ENCODE measurements at regions not wholly inside any gene's neighbourhood (a gene's known extent, or its start where the extent isn't known, plus 50 kb on each side); places are given as distances from the start of the nearest gene placed in this dataset.

DNA sequence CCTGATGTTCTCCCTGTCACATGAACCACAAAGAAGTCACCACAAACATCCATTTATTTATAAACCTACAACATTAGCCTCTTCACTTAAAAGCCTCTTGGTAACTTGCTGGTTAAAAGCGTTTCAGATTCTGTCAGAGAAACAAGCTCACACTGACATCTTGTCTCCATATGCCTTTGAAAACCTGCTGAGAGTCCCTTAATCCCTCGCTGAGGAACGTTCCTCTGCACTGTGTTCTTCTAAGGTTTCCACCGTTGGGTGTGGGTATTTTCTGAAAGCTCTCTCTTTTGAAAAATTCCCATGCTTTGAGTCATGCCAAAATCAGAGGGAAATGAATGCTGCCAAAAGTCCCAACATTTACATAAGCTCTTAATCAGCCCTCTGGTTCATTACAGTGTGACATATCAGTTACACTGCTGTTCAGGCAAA is 149.8 kb downstream of the CCDC34 start:
- no peak for DNase-seq

DNA sequence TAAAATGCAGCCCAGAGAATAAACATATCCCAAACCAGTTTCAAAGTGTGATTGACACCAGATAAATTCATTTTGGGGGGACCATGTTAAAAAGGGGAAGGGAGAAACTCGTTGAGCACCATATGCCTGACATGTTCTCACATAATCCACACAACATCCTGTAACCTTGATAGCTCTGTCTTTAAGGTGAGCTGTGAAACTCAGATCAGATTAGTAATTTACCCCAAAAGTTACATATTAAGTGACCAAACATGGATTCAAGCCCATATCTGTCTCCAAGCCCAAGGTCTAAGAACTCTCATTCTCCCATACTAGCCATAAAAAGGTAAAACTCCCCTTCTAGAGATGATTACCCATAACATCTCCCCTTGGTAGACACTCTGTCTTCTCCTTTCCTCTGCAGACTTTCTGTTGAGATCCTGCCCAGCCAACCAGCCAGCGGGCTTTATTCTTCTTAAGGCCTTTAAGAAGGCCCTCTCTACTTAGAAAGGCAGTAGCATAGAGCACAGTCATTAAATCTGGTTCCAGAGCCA is 150.7 kb downstream of the CCDC34 start:
- DNase-seq, result no peak

DNA sequence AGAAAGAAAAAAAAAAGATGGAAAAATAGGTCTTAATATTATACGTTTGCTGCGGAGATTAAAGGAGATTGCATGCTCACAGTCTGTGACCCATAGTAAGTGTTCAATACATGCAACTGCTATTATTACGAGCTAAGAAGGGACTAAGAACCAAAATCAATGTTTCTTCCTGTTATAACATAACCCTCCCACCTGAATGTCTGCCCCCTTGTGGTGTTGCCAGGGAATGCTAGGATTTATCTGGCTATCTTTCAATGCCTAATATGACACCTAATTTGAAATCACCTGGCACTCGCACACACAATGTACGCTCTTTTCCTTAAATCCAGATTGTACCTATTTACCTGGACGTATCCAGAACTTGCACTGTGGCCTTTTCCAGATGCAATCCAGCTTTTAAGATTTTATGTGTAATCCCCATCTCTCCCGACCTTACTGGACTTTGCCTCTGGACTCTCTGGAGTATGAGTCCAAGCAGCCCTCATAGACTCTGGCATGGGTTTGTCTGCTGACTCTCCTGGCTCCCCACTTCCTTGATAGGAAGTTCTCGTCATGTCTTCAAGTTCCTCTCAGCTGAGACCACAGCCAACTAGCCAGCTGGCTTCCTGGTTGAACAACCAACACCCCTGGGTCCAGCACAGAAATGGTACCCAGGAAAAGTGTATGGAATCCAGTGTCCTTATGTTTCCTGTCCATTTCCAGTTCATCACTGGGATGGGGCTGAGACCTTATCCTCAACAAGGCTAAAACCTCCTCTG is 151.5 kb downstream of the CCDC34 start:
- DNase-seq, result no peak

DNA sequence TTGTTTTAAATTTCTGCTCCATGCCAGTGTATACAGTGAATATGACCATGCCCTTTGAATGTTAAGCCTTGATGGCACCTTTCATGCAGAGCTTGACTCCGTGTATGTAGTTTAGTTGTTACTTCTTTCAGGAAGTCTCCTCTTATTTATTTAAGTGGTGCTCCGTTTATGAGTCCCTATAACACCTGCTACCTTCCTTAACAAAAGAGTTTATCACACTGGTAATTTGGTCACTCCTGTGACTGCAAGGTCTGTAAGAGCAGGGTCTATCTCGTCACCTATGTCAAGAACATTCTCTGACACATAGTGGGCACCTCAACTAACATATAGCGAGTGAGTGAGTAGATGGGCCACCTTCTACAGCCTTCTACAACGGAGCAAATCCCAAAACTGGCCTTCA is 152.5 kb downstream of the CCDC34 start:
- no peak for DNase-seq

DNA sequence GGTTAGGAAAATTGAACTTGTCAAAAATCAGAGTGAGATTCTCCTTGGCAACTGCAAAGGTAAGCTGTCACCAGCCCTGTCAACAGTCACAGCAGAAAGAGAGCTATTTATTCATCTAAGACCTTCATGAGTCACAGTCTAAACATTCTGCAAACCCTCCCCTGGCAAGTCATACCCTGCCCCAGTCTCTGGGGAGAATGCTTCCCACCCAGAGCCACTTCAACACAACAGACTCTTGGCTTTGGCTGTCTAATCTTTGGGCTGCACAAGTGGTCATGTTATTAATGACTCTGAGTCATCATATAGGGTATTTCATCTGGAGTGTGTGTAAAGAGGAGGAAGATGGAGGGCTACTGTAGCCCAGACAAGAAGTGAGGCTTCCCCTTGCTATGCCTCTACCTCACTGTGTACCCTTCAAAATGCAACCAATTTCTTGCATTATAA is 153.4 kb downstream of the CCDC34 start:
- no peak for DNase-seq

DNA sequence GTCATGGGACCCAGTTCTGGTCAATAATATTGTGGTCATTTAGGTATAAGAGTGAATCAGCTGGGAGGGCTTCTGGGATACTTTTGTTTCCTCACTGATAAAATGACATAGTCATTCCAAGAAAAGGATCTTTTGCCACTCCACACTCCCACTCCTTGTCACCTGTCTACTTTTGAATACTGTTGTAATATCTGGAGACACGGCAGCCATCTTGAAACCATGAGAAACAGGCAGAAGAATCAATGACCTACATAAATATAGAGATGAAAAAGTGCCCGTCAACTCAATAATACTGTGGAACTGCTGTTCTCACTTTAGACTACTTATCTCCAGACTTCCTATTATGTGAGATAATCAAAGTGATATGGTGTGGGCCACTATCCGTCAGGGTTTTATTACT is 154.2 kb downstream of the CCDC34 start:
- DNase-seq, result no peak

DNA sequence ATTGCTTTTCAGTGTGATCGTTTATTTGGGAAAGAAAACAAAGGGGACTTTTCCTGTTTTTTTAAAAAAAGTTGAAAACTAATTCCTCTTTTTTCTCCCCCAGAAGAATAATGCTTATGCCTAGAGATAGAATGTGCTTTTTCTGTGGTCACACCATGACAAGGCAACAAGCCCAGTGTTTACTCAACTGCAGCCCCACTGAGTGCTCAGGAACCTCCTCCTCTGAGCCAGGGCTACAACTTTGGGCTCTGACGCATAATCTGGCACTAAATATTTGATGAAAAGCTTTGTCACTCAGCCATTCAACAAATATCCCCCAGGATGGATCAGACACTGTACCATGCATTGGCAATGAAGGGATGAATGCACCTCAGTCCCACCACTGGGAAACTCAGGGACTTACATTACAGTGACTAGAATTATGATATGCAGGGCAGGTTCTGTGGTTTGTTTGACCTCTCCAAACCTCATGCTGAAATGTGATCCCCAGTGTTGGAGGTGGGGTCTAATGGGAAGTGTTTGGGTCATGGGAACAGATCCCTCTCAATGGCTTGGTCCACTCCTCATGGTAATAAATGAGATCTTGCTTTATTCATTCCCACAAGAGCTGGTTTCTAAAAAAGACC is 155.9 kb downstream of the CCDC34 start:
- DNase-seq, result no peak

DNA sequence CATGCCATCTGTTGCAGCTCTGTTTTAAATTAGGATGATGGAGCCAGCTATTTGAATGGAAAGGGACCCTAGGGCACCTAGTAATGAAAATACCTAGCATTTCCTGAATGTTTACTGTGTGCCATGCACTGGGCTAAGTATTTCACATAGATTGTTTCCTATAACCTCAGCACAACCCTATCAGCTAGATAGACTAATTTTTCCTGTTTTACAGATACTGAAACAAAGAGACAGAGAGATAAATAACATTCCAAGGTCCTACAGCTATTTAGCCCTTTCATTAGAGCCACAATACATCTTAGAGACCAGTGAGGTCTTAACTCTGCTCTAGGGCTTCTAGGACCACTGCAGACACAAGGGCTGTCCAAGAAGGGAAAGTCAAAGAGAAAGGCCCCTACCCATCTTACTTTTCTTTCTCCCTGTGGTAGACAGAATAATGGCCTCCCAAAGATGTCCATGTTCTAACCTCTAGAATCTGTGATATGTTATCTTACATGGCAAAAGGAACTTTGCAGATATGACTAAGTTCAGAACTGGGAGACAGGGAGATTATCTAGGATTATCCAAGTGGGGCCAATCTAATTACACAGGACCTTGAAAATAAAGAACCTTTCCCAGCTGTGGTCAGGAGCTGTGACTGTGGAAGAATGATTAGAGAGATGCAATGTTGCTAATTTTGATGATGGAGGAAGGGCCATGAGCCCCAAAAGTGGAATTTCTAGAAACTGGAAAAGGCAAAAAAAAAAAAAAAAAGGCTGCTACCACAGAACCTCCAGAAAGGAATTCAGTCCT is 157.0 kb downstream of the CCDC34 start:
- DNase-seq, result no peak

DNA sequence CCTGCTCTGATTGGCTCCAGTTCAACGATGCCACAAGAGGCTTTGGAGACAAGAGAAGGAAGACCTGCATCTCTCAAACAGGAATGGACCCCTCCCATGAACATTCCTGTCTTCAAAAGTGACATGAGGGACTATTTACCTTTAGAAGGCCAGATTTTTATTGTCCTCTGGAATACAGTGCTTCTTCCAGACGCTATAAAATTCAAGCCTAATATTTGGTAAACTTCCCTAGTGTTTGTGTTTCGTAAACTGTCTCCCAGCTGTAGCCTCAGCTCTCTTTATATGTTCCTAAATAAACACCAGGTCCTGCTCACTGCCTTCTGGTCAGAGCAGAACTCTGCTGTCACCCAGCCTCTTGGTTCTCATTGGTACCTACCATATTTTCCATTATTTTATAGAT is 157.8 kb downstream of the CCDC34 start:
- DNase-seq, result no peak

DNA sequence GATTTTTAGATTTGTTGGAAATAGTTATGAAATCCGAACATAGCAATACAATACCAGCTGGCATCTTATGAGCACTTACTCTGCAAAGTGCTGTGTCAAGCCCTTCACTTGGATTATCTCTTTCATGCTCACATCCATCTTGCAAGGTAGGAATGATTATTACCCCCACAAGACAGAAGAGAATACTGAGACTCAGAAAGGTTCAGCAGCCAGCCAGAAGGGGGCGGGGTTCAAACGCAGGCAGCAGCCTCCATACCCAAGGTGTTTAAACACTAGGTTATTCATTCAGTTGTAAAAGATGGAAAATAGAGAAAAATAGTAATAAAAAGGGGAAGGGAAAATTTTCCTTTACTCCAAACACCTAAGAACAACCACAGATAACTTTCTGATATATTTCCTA is 158.5 kb downstream of the CCDC34 start:
- DNase-seq, result peak in 1 of 2 experiments; percentile 20

DNA sequence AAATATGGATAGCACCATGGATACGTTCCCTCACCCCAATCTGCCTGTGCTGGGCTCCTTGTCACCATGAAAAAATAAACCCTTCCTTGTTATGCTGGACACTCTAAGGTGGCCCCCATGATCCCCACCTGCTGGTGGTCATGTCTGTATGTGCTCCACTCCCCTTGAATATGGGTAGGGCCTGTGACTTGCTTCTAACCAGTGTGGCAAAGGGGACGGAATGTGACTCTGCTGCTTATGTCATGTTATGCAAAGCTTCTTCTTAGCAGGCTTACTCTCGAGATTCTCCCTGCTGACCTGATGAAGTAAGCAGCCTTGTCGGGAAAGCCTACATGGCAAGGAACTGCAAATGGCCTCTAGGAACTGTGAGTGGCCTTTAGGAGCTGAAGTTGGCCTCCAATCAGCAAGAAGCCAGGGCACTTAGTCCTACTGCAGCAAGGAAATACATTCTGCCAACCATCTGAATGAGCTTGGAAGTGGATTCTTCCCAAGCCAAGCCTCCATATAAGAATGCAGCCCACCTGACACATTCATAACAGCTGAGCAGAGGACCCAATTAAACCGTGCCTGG is 159.9 kb downstream of the CCDC34 start:
- no peak for DNase-seq

DNA sequence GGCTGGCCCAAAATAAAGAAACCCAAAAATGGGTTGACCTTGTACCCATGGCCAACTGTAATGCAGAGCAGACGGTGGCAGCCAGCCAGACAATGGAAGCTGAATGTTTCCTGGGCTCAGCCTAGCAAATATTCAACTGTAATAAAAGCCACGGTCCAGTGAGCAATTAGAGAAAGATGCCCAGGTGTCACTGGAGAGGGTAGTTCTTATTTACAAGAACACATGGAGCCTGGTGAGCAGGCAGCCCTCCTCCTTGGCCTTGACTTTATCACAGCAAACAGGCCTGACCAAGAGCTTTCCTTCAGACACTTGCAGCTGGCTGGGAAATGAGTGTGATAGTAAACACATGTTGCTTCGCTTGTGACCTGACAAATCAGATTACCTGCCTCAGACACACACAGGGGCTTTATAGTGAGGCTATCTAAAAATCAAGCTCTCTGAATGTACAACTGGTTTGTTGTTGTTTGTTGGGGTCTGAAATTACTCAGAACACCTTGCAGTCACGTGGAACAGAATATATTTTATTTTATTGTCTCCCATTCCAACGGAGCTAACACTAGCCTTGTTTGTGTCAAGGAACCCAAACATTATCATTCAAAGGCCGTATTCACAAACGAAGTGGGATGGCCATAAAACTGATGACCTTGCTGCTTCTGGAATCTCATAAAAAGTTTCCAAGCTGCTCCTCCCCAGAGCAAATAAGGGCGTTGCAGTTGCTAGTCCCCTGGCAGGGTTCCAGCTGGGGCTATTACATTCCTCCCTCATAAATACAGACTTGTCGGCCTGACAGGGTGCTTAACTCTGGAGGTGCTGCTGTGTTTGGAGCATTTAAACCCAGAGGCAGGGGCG is 161.1 kb downstream of the BBOX1 start:
- peak; percentile 83 to 89 for DNase-seq

DNA sequence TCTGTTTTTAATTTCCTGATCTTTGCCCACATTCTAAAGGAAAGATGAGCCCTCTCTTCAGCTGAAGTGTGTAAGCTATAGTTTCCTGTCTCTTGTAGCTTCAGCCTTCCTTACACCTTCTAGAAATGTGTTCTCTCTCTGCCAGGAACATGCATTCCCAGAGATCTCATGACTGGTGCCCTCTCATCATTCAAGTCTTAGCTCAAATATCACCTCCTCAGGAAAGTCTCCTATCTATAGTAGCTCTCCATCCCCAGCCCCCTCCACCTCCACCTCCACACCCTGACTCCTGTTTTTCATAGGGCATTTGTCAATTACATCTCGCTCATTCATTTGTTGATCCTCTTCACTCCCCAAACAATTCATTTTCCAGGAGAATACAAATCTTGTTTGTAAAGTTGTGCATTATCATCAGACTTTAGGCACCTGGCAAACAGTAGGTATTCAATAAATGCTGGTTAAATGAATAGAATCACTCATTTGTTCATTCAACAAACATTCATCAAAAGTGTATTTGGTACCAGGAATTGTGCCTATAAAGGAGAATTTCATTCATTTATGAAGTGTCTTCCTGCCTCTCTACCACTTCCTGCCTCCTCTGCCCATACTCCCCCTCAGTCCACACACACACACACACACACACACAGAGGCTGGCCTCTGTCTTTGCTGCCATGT is 160.3 kb downstream of the BBOX1 start:
- DNase-seq, result no peak

DNA sequence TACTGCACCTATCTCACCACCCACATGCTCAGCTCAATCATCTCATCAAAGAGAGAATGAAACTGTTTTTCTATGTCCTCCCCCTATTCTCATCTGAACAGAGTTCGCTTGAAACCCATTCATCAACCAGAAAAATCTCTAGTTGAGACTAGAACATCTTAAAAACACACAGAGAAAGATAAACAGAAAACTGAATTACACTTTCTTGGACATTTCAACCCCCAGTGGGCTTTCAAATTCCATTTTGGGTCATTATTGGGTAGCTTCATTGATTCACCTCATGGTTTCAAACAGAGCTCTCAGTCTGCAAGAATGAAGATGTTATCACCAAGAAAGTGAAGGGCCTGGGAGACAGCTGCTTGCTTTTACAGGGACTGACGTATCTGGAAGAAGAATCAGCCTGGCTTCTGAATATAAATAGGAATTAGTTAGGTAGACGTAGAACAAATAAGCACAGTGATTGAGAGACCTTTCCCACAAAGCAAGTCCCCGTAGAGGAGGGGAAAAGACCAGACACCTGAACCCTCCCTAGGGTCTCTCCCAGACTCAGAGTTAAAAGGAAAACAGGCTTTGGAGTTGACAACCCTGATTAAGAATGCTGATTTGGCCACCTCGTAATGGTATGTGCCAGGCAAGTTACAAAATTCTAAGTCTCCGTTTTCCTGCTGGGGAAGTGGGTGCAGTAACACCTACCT is 155.7 kb downstream of the BBOX1 start:
- no peak for DNase-seq

DNA sequence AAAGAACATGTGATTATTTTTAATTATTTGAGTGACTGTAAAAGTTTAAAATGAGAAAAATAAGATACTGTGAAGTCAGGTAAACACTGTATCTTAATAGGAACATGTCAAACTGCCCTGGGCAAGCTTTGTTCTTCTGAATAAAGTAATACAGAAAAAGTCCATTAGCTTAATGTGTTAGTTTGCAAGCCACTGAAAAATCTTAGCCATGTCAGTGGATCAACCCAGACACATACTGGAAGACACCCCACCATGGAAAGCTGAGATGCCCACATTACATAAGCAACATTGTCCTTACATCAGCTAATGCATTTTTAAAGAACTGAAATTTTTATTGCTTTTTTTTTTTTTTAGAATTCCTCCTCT is 155.2 kb downstream of the BBOX1 start:
- DNase-seq, result no peak

DNA sequence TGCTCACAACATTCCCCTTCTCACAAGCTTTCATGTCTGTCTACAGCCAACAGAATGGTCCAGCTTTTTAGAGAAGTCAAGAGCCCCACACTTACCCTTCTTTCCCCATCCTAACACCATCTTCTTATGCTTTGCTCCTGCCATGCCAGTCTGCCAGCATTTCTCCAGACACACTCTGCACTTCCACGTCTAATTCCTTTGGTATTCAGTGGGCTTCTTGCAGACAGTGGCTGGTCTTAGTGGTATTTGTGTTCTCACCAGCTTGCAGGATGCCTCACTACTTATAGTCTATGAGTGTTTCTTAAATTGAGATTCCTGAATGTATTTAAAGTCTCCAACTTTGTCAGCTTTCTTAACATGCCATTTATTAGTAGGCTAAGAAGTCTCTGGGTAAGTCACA is 154.4 kb downstream of the BBOX1 start:
- DNase-seq, result no peak

DNA sequence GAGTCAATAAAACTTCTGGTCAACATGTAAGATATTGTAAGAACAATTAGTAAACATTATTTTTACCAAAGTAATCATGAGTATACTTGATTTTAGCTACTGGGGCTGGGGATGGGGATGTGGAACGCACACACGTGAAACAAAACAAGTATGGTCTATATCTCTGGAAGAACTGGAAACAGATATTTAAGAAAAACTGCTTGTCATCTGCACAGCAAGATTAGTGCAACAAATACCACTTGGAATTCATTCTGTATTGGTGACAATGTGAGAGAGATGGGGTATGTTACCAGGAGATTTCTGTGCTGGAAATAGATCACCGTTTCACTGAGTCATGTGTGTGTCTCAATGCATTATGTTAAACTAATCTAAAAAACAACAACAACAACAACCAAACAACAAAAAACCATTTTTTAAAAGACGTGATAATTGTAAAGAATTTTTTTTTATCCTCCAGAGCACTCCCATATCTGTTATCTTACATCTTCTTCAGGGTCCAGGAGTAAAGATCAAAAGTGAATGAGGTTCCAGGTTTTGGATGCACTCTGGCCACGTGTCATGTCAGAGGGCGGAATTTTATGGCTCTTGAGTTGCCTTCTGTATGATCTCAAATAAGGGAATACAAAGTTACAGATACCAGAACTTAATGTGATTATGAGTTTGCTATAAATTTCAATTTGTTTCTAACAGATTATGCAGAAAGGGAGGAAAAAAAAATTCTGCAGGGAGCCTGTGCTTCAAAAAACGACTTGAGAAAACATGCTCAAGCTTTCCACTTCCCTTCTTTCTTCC is 153.0 kb downstream of the BBOX1 start:
- DNase-seq, result no peak

DNA sequence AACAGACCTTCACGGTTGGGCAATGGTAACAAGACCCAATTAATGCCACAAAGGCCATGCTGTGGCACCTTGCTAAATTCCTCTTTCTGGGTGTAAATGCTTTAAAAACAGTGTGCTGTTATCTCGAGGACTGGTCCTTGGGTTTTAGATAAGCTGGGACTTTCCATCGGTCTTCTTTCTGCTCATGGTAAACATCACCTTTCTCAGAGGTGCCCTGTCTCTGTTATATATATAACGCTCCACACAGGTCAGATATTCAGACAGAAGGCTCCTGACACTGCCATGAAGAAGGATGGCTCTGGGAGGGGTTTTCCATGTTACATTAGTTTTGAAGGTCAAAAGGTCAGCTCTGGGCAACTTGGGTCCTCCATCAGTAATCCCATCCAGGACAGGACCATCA is 151.6 kb downstream of the BBOX1 start:
- no peak for DNase-seq

DNA sequence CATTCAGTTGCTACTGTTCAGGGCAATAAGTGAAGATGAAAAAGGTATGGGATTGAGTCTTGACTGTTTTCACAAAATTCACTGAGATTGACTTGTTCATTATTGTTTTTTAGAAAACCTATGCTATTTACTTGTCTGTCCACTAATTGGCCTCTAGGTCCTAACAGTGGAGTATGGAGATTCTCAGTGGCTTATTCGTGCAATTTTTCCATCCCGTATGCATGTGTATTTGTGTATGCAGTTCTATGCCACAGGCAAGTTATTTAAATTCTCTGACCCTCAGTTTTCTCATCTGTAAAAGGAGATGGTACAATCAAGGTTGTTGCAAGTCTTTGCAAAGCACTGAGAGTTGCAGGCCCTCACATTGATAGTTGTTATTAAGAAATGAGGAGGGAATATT is 151.0 kb downstream of the BBOX1 start:
- DNase-seq, result no peak

DNA sequence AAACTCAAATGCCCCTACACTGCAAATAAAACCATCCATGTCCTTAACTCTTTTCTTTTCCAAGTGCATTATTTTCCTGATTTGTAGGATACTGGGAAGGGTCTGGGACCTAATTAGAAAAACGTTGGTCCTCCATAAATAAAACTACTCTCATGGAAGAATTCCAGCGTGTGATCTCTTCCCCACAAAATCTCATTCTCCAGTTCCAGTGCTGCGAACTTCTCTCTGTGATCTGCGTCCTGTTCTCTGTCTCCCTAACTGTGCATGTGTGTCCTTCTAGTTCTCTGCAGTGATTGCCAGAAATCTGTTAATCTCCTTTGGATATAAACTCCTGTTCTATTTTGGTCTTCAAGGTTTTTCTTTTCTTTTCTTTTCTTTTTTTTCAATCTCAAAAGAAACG is 148.1 kb downstream of the BBOX1 start:
- no peak for DNase-seq
